Epithelial cell of proximal tubule (primary cell): ENCODE measurements at regions not wholly inside any gene's neighbourhood (a gene's known extent, or its start where the extent isn't known, plus 50 kb on each side); places are given as distances from the start of the nearest gene placed in this dataset.

Source experiments
- DNase-seq: peaks from one replicate; pipeline ENCODE4 v3.0.0-alpha.2; 2011; ENCODE audit warnings: low read depth
- H3K4me3 ChIP-seq: 2 replicates; pipeline ENCODE4 v1.5.1; 2011; ENCODE audit warnings: low read depth, mild to moderate bottlenecking, low read length
- TF ChIP-seq, protein P1 (sequence below): conservative IDR thresholded peaks from 2 replicates; pipeline ENCODE4 v1.5.1; 2012; ENCODE audit warnings: low read depth, mild to moderate bottlenecking, low read length

DNA sequence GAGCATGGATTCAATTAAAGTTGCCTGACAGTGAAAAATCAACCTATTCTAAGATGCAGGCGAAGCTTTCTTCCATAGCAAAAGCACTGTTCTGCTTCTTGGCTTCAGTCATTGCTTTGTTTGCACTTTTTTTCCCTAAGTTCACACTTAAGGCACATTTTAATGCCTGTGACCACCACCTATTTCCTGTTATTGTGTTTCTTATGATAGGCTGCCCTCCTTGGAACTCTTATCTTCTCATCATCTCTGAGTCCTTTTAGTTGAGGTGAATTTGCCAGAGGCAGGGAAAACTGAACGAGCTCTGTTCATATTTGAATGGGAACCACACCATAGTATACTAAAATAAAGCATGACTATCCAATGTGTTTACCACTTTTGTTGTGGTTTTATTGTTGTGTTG is 119.8 kb downstream of the SPCS3 start:
- no peak overlapping the region for H3K4me3 ChIP-seq
- TF ChIP-seq, protein P1, sequence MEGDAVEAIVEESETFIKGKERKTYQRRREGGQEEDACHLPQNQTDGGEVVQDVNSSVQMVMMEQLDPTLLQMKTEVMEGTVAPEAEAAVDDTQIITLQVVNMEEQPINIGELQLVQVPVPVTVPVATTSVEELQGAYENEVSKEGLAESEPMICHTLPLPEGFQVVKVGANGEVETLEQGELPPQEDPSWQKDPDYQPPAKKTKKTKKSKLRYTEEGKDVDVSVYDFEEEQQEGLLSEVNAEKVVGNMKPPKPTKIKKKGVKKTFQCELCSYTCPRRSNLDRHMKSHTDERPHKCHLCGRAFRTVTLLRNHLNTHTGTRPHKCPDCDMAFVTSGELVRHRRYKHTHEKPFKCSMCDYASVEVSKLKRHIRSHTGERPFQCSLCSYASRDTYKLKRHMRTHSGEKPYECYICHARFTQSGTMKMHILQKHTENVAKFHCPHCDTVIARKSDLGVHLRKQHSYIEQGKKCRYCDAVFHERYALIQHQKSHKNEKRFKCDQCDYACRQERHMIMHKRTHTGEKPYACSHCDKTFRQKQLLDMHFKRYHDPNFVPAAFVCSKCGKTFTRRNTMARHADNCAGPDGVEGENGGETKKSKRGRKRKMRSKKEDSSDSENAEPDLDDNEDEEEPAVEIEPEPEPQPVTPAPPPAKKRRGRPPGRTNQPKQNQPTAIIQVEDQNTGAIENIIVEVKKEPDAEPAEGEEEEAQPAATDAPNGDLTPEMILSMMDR = no peak
- DNase-seq = no peak

DNA sequence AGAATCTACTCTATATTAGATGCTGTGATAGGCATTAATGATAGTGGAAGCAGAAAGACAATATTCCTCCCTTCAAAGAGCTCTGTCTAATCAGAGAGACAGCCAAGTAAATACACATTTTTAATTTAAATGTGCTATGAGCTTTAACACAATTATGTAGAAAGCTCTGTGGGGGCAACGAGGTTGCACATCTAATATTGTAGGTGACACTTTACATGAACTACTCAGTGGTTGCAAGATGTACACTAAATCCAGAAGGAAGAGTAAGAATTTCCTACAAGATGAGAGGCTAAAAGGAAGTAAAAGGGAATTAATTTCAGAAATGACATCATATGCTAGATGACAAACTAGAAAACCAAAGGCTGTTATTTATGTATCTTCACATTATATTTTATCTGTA is 120.9 kb downstream of the SPCS3 start:
- no peak for DNase-seq
- TF ChIP-seq, protein P1 = no peak
- H3K4me3 ChIP-seq = no peak overlapping the region

DNA sequence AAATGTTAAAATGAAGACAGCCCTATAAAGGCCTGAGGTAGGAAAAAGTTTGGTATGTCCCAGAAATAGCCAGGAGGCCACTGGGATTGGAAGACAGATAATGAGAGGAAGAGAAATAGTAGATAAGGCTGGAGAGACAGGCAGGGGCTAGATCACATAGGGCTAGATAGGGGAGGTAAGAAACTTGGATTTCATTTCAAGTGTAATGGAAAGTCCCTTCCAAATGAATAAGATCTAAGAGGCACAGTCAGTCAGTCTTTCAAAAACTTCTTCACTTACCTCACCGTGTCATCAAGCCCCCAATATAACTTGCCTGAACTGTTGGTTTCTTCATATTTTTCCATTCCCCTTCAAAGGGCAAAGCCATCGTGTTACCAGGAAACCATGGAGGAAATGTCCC is 121.8 kb downstream of the SPCS3 start:
- TF ChIP-seq, protein P1 = no peak

DNA sequence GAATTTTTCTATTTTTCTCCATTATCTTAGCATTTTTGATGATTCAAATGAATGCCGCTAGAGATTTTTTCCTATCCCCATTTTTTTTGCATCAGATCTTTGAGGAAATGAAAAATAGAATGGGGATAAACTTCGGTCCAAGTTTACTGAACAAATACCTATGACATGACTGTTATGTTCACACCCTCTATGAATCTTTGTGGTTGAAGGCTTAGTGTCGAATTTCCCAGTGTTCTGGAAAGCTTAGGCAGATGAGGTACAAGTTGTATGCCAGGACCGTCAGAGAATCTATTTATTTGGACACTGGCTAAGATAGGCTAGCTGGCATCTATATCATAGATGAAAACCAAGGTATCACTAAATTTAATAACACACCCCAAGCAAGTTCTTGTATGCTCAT is 123.4 kb downstream of the SPCS3 start:
- no peak for DNase-seq
- no peak overlapping the region for H3K4me3 ChIP-seq
- TF ChIP-seq, protein P1 = no peak

More for the DNA sequence above, 121.8 kb downstream of the SPCS3 start:
- DNase-seq = no peak
- H3K4me3 ChIP-seq = no peak overlapping the region

DNA sequence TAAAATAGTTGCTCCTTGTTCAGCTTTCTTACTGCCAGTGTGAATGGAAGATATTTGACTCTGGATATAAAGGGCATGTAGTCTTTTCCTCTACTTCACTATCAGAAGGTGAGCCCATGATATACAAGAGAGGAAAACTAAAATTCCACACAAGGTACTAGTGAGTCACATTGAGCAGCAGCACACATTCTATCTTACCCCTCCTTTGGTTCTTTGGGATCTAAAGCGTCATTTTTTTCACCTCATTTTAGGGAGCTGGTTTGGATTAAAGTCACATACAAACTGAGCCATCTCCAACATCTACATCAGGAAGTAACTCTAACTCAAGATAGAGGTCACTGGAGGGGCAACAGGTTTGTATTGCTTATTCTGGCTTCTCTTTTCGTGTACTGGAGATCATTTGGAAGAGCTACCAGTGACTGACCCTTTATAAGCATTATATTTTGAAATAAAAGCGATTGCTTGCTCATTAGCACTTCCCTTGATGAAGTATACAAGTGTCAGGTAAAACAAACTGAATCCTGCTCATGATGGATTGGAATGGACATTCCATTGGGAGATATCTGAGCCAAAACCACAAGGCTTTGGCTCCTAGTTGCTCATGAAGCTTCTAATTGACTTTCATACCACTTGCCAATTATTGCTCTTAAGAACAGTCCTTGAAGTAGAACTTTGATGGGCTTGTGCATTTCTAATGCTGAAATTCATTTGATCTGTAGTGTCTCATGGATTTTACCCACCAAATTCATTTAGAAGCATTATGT is 124.1 kb downstream of the SPCS3 start:
- TF ChIP-seq, protein P1 = no peak
- no peak overlapping the region for H3K4me3 ChIP-seq
- no peak for DNase-seq

DNA sequence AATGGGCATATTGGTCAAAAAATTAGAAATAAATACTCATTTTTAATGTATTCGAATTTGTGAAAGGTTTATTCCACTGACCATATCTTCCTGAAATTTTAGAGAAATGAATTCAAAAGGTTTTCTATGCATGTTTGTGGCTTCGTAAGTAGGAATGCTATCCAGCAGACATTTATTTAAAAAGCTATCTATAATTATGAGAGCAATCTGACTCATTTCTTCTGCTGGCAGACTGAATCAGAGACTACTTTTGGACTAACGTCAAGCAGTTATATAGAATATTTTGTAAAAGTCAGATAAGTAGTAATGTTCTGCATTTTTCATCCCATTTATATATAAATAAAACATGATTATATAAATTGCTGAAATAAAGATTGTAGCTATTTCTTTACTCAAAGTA is 125.0 kb downstream of the SPCS3 start:
- TF ChIP-seq, protein P1 = no peak
- DNase-seq = no peak
- H3K4me3 ChIP-seq = no peak overlapping the region

DNA sequence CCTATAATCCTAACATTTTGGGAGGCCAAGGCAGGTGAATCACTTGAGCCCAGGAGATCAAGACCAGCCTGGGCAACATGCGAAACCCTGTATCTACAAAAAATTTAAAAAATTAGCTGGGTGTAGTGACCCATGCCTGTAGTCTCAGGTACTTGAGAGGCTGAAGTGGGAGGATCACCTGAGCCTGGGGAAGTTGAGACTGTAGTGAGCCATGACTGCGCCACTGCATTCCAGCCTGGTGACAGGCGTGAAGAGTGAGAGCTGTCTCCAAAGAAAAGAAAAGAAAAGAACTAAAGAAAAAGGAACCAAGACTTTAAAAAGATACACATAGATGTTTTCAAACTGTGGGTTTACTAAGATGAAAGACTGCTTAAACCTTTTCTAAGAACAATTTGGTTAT is 129.0 kb downstream of the SPCS3 start:
- no peak overlapping the region for H3K4me3 ChIP-seq
- no peak for DNase-seq
- TF ChIP-seq, protein P1 = no peak
